HepG2 (cell line): ENCODE measurements at regions not wholly inside any gene's neighbourhood (a gene's known extent, or its start where the extent isn't known, plus 50 kb on each side); places are given as distances from the start of the nearest gene placed in this dataset.

ENCODE experiments used
- ATAC-seq: fragments of 200-7000 bp; cut with Tn5 transposase; 3 replicates; pipeline ENCODE4 v1.9.1; 2020; ENCODE audit warnings: mild to moderate bottlenecking, moderate library complexity
- BruUV-seq: library from RNA; stranded (reverse); fragments of 400-500 nt; replicated peaks from 2 replicates; lab custom pipeline; 2021; lab: Mats Ljungman, UMichigan
- CTCF ChIA-PET: fragments of 300-600 bp; formaldehyde crosslinking; extraction: SDS; loops from one replicate; lab custom pipeline; 2021; ENCODE audit warnings: low total read pairs, inconsistent platforms, low intra/inter-chr PET ratio; lab: Yijun Ruan, JAX
- POLR2A ChIA-PET: fragments of 350-600 bp; sonication (Branson Sonifier 250); formaldehyde crosslinking; loops from one replicate; lab custom pipeline; 2020; ENCODE audit warnings: antibody characterized with exemption, inconsistent platforms; lab: Yijun Ruan, JAX
- DNase-seq: peaks from one replicate; pipeline ENCODE4 v3.0.0-alpha.2; 2015; ENCODE audit warnings: low spot score
- FAIRE-seq: peaks from 3 replicates; lab custom pipeline; 2011; peaks lifted over from hg19 to GRCh38; lab: Jason Lieb, UNC
- H2AFZ ChIP-seq: one replicate; pipeline ENCODE4 v1.6.1; 2011; ENCODE audit warnings: low read length, inconsistent platforms
- H3K27ac ChIP-seq: fragments of 300-600 bp; 3 replicates; pipeline ENCODE4 v1.8.0; 2011; ENCODE audit warnings: mixed run types, mild to moderate bottlenecking, mixed read lengths, low read length, inconsistent platforms; ENCODE audit not compliant: insufficient read depth; ENCODE audit errors: extremely low read length
- H3K27me3 ChIP-seq, 2 experiments: fragments of 200-600 bp in 1 of 2; 2 replicates in 1 of 2; 3 replicates in 1 of 2; pipeline versions ENCODE4 v1.6.0 to v1.8.0; 2011; ENCODE audit warnings: low read length in 2 of 2, mild to moderate bottlenecking in 2 of 2, moderate library complexity in 2 of 2, inconsistent platforms in 1 of 2; ENCODE audit not compliant: insufficient read depth in 2 of 2, control insufficient read depth in 1 of 2
- H3K36me3 ChIP-seq, 2 experiments: fragments of 200-600 bp in 1 of 2; replicated peaks in 1 of 2; 2 replicates in 1 of 2; 3 replicates in 1 of 2; pipeline versions ENCODE4 v1.5.1 to v1.8.0; 2011; ENCODE audit warnings: low read length in 2 of 2, inconsistent platforms in 1 of 2; ENCODE audit not compliant: insufficient read depth in 2 of 2, control insufficient read depth in 1 of 2
- H3K4me1 ChIP-seq: 2 replicates; pipeline ENCODE4 v1.5.1; 2012; ENCODE audit warnings: low read length, inconsistent platforms; ENCODE audit not compliant: insufficient read depth
- H3K4me2 ChIP-seq: 2 replicates; pipeline ENCODE4 v1.6.0; 2011; ENCODE audit warnings: low read depth, low read length, inconsistent platforms
- H3K4me3 ChIP-seq, 3 experiments: fragments of 200-600 bp in 1 of 3; sonication (generic), shearing (Covaris generic) in 1 of 3; replicated peaks in 1 of 3; 2 replicates each; pipeline ENCODE4 v1.5.1; 2011 to 2016; ENCODE audit warnings: low read length in 3 of 3, inconsistent platforms in 2 of 3, low read depth in 2 of 3, mild to moderate bottlenecking in 2 of 3, control low read depth in 1 of 3, mixed read lengths in 1 of 3; ENCODE audit not compliant: insufficient read depth in 1 of 3
- H3K79me2 ChIP-seq: one replicate; pipeline ENCODE4 v1.6.1; 2011; ENCODE audit warnings: low read length, inconsistent platforms; ENCODE audit not compliant: insufficient read depth
- H3K9ac ChIP-seq: 2 replicates; pipeline ENCODE4 v1.6.0; 2011; ENCODE audit warnings: mild to moderate bottlenecking, low read depth, low read length, inconsistent platforms; ENCODE audit not compliant: insufficient read depth
- H3K9me3 ChIP-seq: 2 replicates; pipeline ENCODE4 v1.5.1; 2012; ENCODE audit warnings: mild to moderate bottlenecking, low read length
- H4K20me1 ChIP-seq: 2 replicates; pipeline ENCODE4 v1.6.0; 2011; ENCODE audit warnings: inconsistent platforms, mild to moderate bottlenecking, low read length, moderate library complexity; ENCODE audit not compliant: insufficient read depth
- MIER3 ChIP-seq: IDR thresholded peaks from 2 replicates; pipeline ENCODE4 v1.6.1; 2016; ENCODE audit warnings: missing compliant biosample characterization, borderline replicate concordance
- STAG1 ChIP-seq: sonication (generic); formaldehyde crosslinking; IDR thresholded peaks from 2 replicates; pipeline ENCODE4 v1.4.0; 2020; ENCODE audit warnings: missing genetic modification reagents
- ZNF121 ChIP-seq: sonication (generic); formaldehyde crosslinking; IDR thresholded peaks from 2 replicates; pipeline ENCODE4 v1.5.0; 2020; ENCODE audit warnings: mild to moderate bottlenecking, missing genetic modification reagents
- ZNF577 ChIP-seq: sonication (generic); formaldehyde crosslinking; IDR thresholded peaks from 2 replicates; pipeline ENCODE4 v1.4.0; 2020; ENCODE audit warnings: mild to moderate bottlenecking, low read depth, missing genetic modification reagents, borderline replicate concordance
- ZNF740 ChIP-seq: sonication (generic); formaldehyde crosslinking; IDR thresholded peaks from 2 replicates; pipeline ENCODE4 v1.4.0; 2020; ENCODE audit warnings: missing genetic modification reagents
- WGBS: methylation state at CpG from one replicate; pipeline ENCODE4 v1.1.6; 2017; ENCODE audit warnings: low lambda C conversion rate; 5-methylcytosine and 5-hydroxymethylcytosine counted together
- in situ Hi-C: cut with HindIII; loops from 2 replicates; pipeline ENCODE4 v1.10.0; 2017; ENCODE audit warnings: low pct_unique_long_range_greater_than_20kb; ENCODE audit not compliant: extremely low pct_ligation_motif_present
- intact Hi-C: fragments of 100-400 bp; cut with micrococcal nuclease; formaldehyde crosslinking; loops from one replicate; pipeline ENCODE4 v1.10.0; 2022; ENCODE audit not compliant: unreplicated experiment

DNA sequence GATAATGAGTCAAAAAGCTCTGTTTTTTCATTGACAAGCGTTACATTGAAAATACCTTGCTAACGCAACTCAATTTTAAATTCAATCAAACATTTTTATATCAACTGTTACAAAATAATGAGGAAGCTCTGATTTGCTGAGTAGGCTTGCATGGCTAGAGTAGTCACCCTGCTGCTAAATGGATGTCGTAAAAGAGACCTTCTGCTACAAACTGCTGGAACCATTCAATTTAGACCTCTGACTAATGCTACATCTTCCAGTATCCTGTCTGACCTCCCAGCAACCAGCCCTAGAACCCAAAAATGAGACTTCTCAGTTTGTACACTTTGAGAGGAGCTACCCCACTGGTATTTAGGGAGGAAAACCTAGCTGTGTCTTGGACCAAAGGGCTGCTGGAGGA, 84.0 kb upstream of the ELMO1 start:
- H3K36me3 ChIP-seq: no peaks in the 10 kb centered on the region
- ChIA-PET CTCF (no interaction called here), POLR2A (no interaction called here)
- H3K9me3 ChIP-seq: no peaks in the 10 kb centered on the region
- no peak overlapping the region for H3K4me2 ChIP-seq
- H3K4me3 ChIP-seq: no peak overlapping the region
- H3K27me3 ChIP-seq: no peaks in the 10 kb centered on the region
- in situ Hi-C loops (no loop called here), intact Hi-C loops (no loop called here)
- H3K4me1 ChIP-seq: no peaks in the 10 kb centered on the region
- no peaks in the 10 kb centered on the region for H4K20me1 ChIP-seq
- no peak overlapping the region for H3K9ac ChIP-seq
- no peak overlapping the region for H2AFZ ChIP-seq
- no peak for ATAC-seq
- TF ChIP-seq MIER3 (CRISPR knock-in tag) (no peak), STAG1 (no peak), ZNF740 (CRISPR knock-in tag) (no peak), ZNF121 (CRISPR knock-in tag) (no peak)
- no peak for DNase-seq
- H3K27ac ChIP-seq: no peak overlapping the region
- H3K79me2 ChIP-seq: no peaks in the 10 kb centered on the region
- FAIRE-seq: no peak
- WGBS: 4% methylated on average over 3 of the region's 3 CpGs
- BruUV-seq: no TSS peak

- no peaks in the 10 kb centered on the region for H4K20me1 ChIP-seq
- TF ChIP-seq ZNF577: no peak
- no peaks in the 10 kb centered on the region for H3K36me3 ChIP-seq
- no peak for FAIRE-seq
- no peak for DNase-seq
- no peak overlapping the region for H2AFZ ChIP-seq
- intact Hi-C loops: no loop called here
- H3K27ac ChIP-seq: no peak overlapping the region
- no peak overlapping the region for H3K4me2 ChIP-seq
- no TSS peak for BruUV-seq
- WGBS: 19% methylated on average over 7 of the region's 7 CpGs
- no peak for ATAC-seq
- H3K4me1 ChIP-seq: no peaks in the 10 kb centered on the region
- H3K9ac ChIP-seq: no peak overlapping the region
- POLR2A ChIA-PET: no interaction called here
- no peak overlapping the region for H3K4me3 ChIP-seq
- no peaks in the 10 kb centered on the region for H3K79me2 ChIP-seq
- CTCF ChIA-PET: no interaction called here
- H3K9me3 ChIP-seq: no peaks in the 10 kb centered on the region
- no peaks in the 10 kb centered on the region for H3K27me3 ChIP-seq
- in situ Hi-C loops: no loop called here
Observed at GRCh38 chr7:37534893-37535610, 86.4 kb upstream of the ELMO1 start.
